Neural cell (in vitro differentiated cells): ENCODE measurements at regions not wholly inside any gene's neighbourhood (a gene's known extent, or its start where the extent isn't known, plus 50 kb on each side); places are given as distances from the start of the nearest gene placed in this dataset.

Source experiments
- H2AFZ ChIP-seq: fragments of 200-600, 300-800 bp; sonication (generic), shearing (Covaris generic); 2 replicates; pipeline ENCODE4 v1.6.0; 2014; ENCODE audit warnings: low read depth, mild to moderate bottlenecking, antibody characterized with exemption, low read length, moderate library complexity
- H3F3A ChIP-seq: fragments of 200-600 bp; shearing (Covaris generic); 2 replicates; pipeline ENCODE4 v1.6.1; 2016; ENCODE audit warnings: mild to moderate bottlenecking, moderate library complexity, mixed read lengths, antibody characterized with exemption, low read length; ENCODE audit not compliant: insufficient read depth, poor library complexity, severe bottlenecking
- H3K27ac ChIP-seq: fragments of 200-600, 300-800 bp; sonication (generic), shearing (Covaris generic); 2 replicates; pipeline ENCODE4 v1.5.1; 2014; ENCODE audit warnings: mild to moderate bottlenecking, low read length, moderate library complexity
- H3K27me3 ChIP-seq: fragments of 300-800, 200-600 bp; sonication (generic), shearing (Covaris generic); 2 replicates; pipeline ENCODE4 v1.6.0; 2014; ENCODE audit warnings: mild to moderate bottlenecking, low read depth, low read length, moderate library complexity; ENCODE audit not compliant: insufficient read depth
- H3K36me3 ChIP-seq: fragments of 300-800, 200-600 bp; sonication (generic), shearing (Covaris generic); 2 replicates; pipeline ENCODE4 v1.5.1; 2014; ENCODE audit warnings: mild to moderate bottlenecking, antibody characterized with exemption, low read length, moderate library complexity; ENCODE audit not compliant: insufficient read depth
- H3K4me2 ChIP-seq: fragments of 300-800, 200-600 bp; sonication (generic), shearing (Covaris generic); 2 replicates; pipeline ENCODE4 v1.6.0; 2014; ENCODE audit warnings: mild to moderate bottlenecking, low read length
- H3K4me3 ChIP-seq: fragments of 300-800, 200-600 bp; sonication (generic), shearing (Covaris generic); 2 replicates; pipeline ENCODE4 v1.5.1; 2014; ENCODE audit warnings: mild to moderate bottlenecking, low read length, moderate library complexity
- H3K79me2 ChIP-seq: fragments of 200-600 bp; shearing (Covaris generic); replicated peaks from 2 replicates; pipeline ENCODE4 v1.6.0; 2014; ENCODE audit warnings: mild to moderate bottlenecking, low read length, moderate library complexity; ENCODE audit not compliant: insufficient read depth
- H3K9ac ChIP-seq: fragments of 300-800, 200-600 bp; sonication (generic), shearing (Covaris generic); 2 replicates; pipeline ENCODE4 v1.6.1; 2016; ENCODE audit warnings: mild to moderate bottlenecking, low read length, mixed read lengths
- H3K9me2 ChIP-seq: fragments of 200-600 bp; shearing (Covaris generic); 2 replicates; pipeline ENCODE4 v1.6.1; 2016; ENCODE audit warnings: mild to moderate bottlenecking, low read length, mixed read lengths; ENCODE audit not compliant: insufficient read depth
- H3K9me3 ChIP-seq: fragments of 200-600, 300-800 bp; sonication (generic), shearing (Covaris generic); 2 replicates; pipeline ENCODE4 v1.6.1; 2016; ENCODE audit warnings: mild to moderate bottlenecking, mixed run types, low read length, moderate library complexity, mixed read lengths
- H4K20me1 ChIP-seq: fragments of 200-600 bp; shearing (Covaris generic); 2 replicates; pipeline ENCODE4 v1.6.1; 2016; ENCODE audit warnings: mild to moderate bottlenecking, mixed run types; ENCODE audit not compliant: insufficient read depth
- EP300 ChIP-seq: fragments of 450-650 bp; conservative IDR thresholded peaks from 2 replicates; pipeline ENCODE4 v1.6.1; 2014; ENCODE audit warnings: antibody characterized with exemption, mild to moderate bottlenecking, moderate library complexity; ENCODE audit not compliant: poor library complexity, severe bottlenecking
- EZH2 ChIP-seq: fragments of 200-600, 300-800 bp; shearing (Covaris generic), sonication (generic); IDR thresholded peaks from 2 replicates; pipeline ENCODE4 v1.6.1; 2014; ENCODE audit warnings: antibody characterized with exemption, low read length, borderline replicate concordance, mild to moderate bottlenecking; ENCODE audit not compliant: insufficient read depth, poor library complexity, severe bottlenecking
- MXI1 ChIP-seq: fragments of 450-650 bp; conservative IDR thresholded peaks from 2 replicates; pipeline ENCODE4 v1.6.1; 2014; ENCODE audit warnings: antibody characterized with exemption, mild to moderate bottlenecking; ENCODE audit not compliant: poor library complexity, severe bottlenecking
- POLR2AphosphoS5 ChIP-seq: IDR thresholded peaks from 2 replicates; pipeline ENCODE4 v1.6.1; 2012
- RAD21 ChIP-seq: fragments of 450-650 bp; conservative IDR thresholded peaks from 2 replicates; pipeline ENCODE4 v1.6.1; 2014; ENCODE audit warnings: antibody characterized with exemption, mild to moderate bottlenecking, moderate library complexity
- SMC3 ChIP-seq: fragments of 450-650 bp; conservative IDR thresholded peaks from 2 replicates; pipeline ENCODE4 v1.6.1; 2014; ENCODE audit warnings: antibody characterized with exemption, mild to moderate bottlenecking, moderate library complexity; ENCODE audit not compliant: poor library complexity
- TAF1 ChIP-seq: IDR thresholded peaks from 2 replicates; pipeline ENCODE4 v1.6.1; 2012; ENCODE audit warnings: low read depth
- TF ChIP-seq, protein P1 (sequence below): IDR thresholded peaks from 2 replicates; pipeline ENCODE4 v1.6.1; 2012; ENCODE audit warnings: borderline replicate concordance
- TF ChIP-seq, protein P2 (sequence below): fragments of 450-650 bp; IDR thresholded peaks from 2 replicates; pipeline ENCODE4 v1.5.1; 2014; ENCODE audit warnings: antibody characterized with exemption, mild to moderate bottlenecking, moderate library complexity; ENCODE audit not compliant: poor library complexity, severe bottlenecking

DNA sequence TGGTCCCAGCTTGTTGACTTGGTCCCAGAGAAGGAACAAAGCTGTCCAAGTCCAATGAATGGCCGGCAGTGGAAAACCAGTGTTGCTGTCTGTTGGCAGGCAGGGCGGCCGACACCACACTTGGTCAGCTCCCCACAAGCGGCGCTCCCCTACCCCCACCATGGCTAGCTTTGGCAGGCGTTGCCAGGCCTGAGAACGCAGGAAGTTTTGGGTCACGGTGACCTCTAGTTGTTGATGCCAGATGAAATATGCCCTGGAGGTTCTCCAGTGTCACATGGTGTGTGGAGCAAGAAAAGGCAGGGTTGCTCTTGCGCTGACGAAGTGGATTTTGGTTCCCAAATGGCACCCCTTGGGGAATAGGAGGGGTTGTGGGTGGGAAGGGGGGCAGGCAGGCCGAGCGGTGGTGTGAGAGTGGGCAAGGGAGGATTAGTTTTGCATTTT, 72.7 kb upstream of the TPRG1 start:
- H3K27ac ChIP-seq = no peak overlapping the region

DNA sequence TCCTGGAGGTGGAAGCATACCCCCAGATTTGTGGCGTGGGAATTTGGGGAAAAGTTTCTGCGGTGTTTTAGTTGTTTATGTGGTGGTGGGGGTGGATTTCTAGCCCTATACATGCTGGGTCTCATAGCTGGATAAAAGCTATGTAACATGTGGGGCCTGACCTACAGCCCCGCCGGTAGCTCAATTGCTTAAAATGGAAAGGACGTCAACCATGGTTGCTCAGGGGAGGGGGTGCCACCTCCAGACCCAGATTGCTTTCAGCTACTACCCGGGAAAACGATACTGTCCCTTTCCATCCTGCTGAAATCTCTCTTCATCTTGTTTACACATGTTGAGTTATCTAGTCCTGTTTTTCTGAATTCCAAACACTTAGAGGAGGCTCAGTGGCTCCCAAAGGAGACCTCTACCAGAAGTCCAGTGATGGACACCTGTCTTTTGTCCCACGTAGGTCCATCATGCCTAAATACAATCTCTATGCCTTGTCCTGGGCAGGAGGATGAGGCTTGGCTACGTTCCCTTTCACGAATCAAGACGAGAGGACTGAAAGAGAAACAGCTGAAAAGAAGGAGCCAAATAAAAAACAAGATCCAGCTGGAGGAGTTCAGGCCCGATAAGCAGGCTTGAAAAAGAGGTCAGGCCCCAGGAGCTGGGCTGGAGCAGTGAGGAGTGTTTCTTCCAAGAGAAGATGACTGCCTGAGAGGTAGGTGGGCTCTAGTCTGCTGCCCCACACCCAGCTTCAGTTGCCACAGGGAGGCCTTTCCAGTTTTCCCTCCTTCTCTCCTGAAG, 72.1 kb upstream of the TPRG1 start:
- Histone ChIP-seq H3F3A (no peaks in the 10 kb centered on the region), H3K36me3 (no peaks in the 10 kb centered on the region), H3K27ac (no peak overlapping the region), H2AFZ (no peak overlapping the region), H3K9me3 (no peaks in the 10 kb centered on the region), H3K27me3 (no peaks in the 10 kb centered on the region), H3K4me3 (no peak overlapping the region), H4K20me1 (no peaks in the 10 kb centered on the region), H3K4me2 (no peak overlapping the region), H3K9me2 (no peaks in the 10 kb centered on the region), H3K9ac (no peak overlapping the region), H3K79me2 (no peaks in the 10 kb centered on the region)
- no peak for TF ChIP-seq EP300
- TF ChIP-seq, protein P1, sequence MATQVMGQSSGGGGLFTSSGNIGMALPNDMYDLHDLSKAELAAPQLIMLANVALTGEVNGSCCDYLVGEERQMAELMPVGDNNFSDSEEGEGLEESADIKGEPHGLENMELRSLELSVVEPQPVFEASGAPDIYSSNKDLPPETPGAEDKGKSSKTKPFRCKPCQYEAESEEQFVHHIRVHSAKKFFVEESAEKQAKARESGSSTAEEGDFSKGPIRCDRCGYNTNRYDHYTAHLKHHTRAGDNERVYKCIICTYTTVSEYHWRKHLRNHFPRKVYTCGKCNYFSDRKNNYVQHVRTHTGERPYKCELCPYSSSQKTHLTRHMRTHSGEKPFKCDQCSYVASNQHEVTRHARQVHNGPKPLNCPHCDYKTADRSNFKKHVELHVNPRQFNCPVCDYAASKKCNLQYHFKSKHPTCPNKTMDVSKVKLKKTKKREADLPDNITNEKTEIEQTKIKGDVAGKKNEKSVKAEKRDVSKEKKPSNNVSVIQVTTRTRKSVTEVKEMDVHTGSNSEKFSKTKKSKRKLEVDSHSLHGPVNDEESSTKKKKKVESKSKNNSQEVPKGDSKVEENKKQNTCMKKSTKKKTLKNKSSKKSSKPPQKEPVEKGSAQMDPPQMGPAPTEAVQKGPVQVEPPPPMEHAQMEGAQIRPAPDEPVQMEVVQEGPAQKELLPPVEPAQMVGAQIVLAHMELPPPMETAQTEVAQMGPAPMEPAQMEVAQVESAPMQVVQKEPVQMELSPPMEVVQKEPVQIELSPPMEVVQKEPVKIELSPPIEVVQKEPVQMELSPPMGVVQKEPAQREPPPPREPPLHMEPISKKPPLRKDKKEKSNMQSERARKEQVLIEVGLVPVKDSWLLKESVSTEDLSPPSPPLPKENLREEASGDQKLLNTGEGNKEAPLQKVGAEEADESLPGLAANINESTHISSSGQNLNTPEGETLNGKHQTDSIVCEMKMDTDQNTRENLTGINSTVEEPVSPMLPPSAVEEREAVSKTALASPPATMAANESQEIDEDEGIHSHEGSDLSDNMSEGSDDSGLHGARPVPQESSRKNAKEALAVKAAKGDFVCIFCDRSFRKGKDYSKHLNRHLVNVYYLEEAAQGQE = no peak

More for the DNA sequence above, 72.7 kb upstream of the TPRG1 start:
- Histone ChIP-seq H3K9ac (no peak overlapping the region), H3K27me3 (no peaks in the 10 kb centered on the region), H3K9me2 (no peaks in the 10 kb centered on the region), H3K36me3 (no peaks in the 10 kb centered on the region), H2AFZ (no peak overlapping the region), H3K4me3 (no peak overlapping the region), H4K20me1 (no peaks in the 10 kb centered on the region), H3K9me3 (no peaks in the 10 kb centered on the region), H3F3A (no peaks in the 10 kb centered on the region), H3K79me2 (no peaks in the 10 kb centered on the region), H3K4me2 (no peak overlapping the region)
- no peak for TF ChIP-seq SMC3
- TF ChIP-seq MXI1 = no peak
- TF ChIP-seq, protein P1 = no peak
- no peak for TF ChIP-seq RAD21
- no peak for TF ChIP-seq EP300
- no peak for TF ChIP-seq TAF1
- TF ChIP-seq, protein P2, sequence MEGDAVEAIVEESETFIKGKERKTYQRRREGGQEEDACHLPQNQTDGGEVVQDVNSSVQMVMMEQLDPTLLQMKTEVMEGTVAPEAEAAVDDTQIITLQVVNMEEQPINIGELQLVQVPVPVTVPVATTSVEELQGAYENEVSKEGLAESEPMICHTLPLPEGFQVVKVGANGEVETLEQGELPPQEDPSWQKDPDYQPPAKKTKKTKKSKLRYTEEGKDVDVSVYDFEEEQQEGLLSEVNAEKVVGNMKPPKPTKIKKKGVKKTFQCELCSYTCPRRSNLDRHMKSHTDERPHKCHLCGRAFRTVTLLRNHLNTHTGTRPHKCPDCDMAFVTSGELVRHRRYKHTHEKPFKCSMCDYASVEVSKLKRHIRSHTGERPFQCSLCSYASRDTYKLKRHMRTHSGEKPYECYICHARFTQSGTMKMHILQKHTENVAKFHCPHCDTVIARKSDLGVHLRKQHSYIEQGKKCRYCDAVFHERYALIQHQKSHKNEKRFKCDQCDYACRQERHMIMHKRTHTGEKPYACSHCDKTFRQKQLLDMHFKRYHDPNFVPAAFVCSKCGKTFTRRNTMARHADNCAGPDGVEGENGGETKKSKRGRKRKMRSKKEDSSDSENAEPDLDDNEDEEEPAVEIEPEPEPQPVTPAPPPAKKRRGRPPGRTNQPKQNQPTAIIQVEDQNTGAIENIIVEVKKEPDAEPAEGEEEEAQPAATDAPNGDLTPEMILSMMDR = no peak
- no peak for TF ChIP-seq POLR2AphosphoS5
- no peak for TF ChIP-seq EZH2
